Stimulated activated naive CD4-positive, alpha-beta T cell treated with Interleukin-2 at 50 U/mL for 16 hours (primary cell): ENCODE measurements at regions not wholly inside any gene's neighbourhood (a gene's known extent, or its start where the extent isn't known, plus 50 kb on each side); places are given as distances from the start of the nearest gene placed in this dataset.
"Not testable (repeated sequence)": the region's sequence is repeated elsewhere in the genome, so short reads cannot be mapped to it uniquely, and the experiment has no call there.

Experiments used
- DNase-seq: peaks from one replicate; lab custom pipeline; 2025; lab: John Stamatoyannopoulos, UW

GRCh38 chr3:105130911-105131310, 235.8 kb upstream of the ALCAM start:
- no peak for DNase-seq

GRCh38 chr3:105137911-105138310, 228.8 kb upstream of the ALCAM start:
- DNase-seq, result no peak

- no peak for DNase-seq
These were observed 226.7 kb upstream of the ALCAM start for GRCh38 chr3:105139881-105140560.

- no peak for DNase-seq
These were observed 225.8 kb upstream of the ALCAM start for GRCh38 chr3:105140899-105141367.

GRCh38 chr3:105144837-105145236, 221.9 kb upstream of the ALCAM start:
- DNase-seq, result no peak

GRCh38 chr3:105145511-105145910, 221.2 kb upstream of the ALCAM start:
- no peak for DNase-seq

GRCh38 chr3:105149197-105149596, 217.5 kb upstream of the ALCAM start:
- not testable (repeated sequence) for DNase-seq

GRCh38 chr3:105152987-105153386, 213.7 kb upstream of the ALCAM start:
- no peak for DNase-seq

- no peak for DNase-seq
These were observed 212.0 kb upstream of the ALCAM start for GRCh38 chr3:105154692-105155091.

- DNase-seq, result no peak
These were observed 209.5 kb upstream of the ALCAM start for GRCh38 chr3:105157067-105157765.

GRCh38 chr3:105157766-105158085, 209.0 kb upstream of the ALCAM start:
- DNase-seq, result no peak

- DNase-seq, result no peak
These were observed 208.4 kb upstream of the ALCAM start for GRCh38 chr3:105158286-105158685.

GRCh38 chr3:105162448-105162847, 204.3 kb upstream of the ALCAM start:
- no peak for DNase-seq

- DNase-seq, result no peak
These were observed 199.8 kb upstream of the ALCAM start for GRCh38 chr3:105166893-105167292.

- no peak for DNase-seq
These were observed 196.3 kb upstream of the ALCAM start for GRCh38 chr3:105170423-105170822.

GRCh38 chr3:105174017-105174615, 192.6 kb upstream of the ALCAM start:
- DNase-seq, result no peak

- no peak for DNase-seq
These were observed 189.1 kb upstream of the ALCAM start for GRCh38 chr3:105177576-105177975.

GRCh38 chr3:105187344-105187743, 179.4 kb upstream of the ALCAM start:
- no peak for DNase-seq

GRCh38 chr3:105195260-105195659, 171.4 kb upstream of the ALCAM start:
- no peak for DNase-seq

GRCh38 chr3:105197863-105198262, 168.8 kb upstream of the ALCAM start:
- DNase-seq, result no peak

- no peak for DNase-seq
These were observed 167.5 kb upstream of the ALCAM start for GRCh38 chr3:105199217-105199616.

- no peak for DNase-seq
These were observed 156.6 kb upstream of the ALCAM start for GRCh38 chr3:105210141-105210540.

- no peak for DNase-seq
These were observed 152.1 kb upstream of the ALCAM start for GRCh38 chr3:105214590-105214989.
